NCI-H2196 treated with DMSO at 0.1 percent for 48 hours (cell line): ENCODE measurements at regions not wholly inside any gene's neighbourhood (a gene's known extent, or its start where the extent isn't known, plus 50 kb on each side); places are given as distances from the start of the nearest gene placed in this dataset.

Experiments
- DNase-seq: peaks from one replicate; lab custom pipeline; 2025; ENCODE audit not compliant: unreplicated experiment; lab: John Stamatoyannopoulos, UW

DNA sequence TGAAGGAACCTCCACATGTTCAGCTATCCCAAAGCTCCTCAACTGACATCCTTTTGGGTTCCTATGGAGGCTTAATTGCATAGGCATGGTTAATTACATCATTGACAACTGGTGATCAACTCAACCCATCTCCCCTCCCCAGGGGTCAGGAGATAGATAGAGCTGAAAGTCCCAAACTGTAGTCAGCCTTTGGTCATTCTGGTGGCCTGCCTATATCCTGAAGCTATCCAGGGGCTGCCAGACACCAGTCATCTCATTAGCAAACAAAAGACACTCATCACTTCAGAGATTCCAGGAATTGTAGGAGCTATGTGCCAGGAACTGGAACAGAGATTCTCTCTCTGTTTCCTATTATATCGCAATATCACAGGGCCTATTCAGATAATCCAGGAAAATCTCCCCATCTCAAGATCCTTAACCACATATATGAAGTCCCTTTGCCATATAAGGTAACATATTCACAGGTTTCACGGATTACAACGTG is 646.5 kb upstream of the GRAMD2B start:
- DNase-seq, result no peak

DNA sequence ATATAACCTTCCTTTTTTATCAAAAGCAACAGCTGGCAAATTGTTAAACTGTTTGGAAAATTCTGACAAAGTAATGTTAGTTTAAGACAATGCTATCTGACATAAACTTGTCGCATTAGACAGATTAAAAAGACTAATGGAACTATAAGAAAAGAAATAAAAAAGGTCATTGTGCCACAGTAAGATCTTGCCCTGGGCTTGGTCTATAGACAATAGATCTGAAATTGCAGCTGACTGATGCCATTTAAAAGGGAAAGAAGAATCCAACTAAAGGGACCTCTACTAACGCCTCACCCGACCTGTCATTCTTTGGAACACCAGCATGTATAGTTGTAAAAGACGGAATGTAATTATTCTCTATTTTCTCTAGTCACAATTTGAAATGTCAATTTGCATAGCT is 644.4 kb upstream of the GRAMD2B start:
- no peak for DNase-seq

DNA sequence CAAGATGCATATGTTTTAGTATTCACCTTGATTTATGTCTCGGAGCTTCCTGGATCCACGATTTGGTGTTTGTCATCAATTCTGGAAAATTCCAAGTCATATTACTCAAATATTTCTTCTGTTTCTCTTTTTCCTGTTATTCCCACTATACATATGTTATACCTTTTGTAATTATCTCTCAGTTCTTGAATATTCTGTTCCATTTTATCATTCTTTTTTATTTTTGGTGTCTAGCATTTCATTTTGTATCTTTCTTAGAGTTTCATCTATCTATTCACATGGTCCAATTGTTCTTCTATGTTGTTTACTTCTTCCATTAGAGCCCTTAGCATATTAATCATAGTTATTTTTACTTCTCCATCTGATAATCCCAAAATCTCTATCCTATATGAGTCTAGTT is 637.8 kb upstream of the GRAMD2B start:
- no peak for DNase-seq

DNA sequence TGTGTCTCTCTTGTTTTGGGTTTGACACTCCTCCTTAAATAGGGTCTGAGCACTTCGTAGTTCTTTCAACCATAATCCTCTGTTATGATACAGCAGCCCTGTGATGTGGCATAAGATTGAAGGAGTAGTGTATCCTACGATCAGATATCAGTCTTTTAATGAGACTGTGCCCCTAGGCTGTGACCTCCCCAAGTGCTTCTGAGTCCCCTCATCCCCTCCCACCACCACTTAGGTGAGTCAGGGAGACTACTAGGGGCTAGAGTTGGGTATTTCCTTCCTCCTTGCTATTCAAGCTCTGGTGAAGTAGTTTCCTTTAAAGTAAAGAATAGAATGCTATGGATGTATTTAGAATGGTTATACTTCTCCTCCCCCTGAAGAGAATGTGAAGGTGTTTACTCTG is 637.2 kb upstream of the GRAMD2B start:
- DNase-seq, result no peak

DNA sequence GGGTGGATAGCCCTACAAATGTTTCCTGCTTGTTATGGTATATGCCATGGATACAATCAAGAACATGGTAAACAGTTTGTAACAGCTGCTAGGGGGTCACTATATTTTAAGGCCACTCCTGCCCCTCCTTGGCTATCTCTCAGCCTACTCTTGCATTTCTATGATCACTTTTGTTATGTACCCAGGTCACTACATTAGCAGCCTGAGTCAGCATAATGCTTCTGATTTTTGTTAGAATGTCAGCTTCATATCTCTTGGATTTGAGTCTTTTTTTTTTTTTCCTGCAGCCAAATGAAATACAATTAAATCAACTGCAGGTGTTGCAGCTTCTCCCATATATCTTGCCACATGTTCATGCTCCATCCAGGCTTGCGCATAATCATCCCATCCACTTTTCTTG is 629.7 kb upstream of the GRAMD2B start:
- no peak for DNase-seq

DNA sequence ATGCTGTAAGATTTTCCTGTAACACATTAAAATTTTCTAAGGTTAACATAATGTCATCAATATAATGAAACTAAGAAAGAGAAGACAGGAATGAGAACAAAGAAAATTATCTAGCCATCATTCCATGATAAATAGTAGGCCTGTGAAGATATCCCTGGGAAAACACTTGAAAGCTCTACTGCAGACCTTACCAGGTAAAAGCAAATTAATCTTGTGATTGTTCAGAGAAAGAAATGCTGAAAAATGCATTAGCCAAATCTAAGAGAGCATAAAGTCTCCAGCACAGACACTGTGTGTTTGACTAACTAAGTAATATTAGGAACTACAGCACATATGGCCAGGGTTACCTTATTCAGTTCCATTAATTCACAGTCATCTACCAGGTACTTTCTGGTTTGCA is 628.3 kb upstream of the GRAMD2B start:
- DNase-seq, result no peak

DNA sequence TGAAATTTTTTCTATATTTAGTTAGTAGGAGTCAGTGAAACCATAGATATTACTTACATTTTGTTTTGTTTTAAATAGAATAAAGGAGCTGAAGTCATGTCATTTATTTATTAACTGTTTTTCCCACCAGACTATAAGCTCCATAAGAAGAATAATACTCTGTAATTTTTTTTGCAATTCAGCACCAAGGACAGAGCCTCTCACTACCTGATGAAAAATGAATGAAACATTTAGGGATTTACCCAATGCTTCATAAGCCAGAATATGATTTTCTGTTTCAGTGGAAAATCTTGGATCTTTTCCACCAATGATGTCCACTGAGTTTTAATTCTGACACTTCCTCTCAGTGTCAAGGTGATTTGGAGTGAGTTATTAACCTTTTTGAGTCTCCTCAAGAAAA is 624.9 kb upstream of the GRAMD2B start:
- no peak for DNase-seq

DNA sequence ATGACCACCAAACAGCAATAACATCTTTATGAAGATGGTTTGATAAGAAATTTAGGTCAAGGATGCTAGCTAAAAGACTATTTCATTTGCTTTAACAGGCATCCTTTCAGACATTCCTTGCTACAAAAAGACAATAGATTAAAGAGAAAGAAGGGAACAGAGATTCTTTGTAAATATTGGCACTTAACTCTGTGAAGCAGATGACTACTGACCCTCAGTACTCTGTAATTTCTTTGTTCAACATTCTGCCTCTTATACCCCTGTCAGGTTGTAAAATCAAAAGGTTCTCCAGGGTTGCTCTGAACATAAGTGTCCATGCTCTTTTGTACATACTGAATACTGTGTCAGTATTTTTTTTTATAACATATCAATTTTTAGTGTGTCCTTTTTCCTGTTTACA is 610.6 kb upstream of the GRAMD2B start:
- DNase-seq, result no peak

DNA sequence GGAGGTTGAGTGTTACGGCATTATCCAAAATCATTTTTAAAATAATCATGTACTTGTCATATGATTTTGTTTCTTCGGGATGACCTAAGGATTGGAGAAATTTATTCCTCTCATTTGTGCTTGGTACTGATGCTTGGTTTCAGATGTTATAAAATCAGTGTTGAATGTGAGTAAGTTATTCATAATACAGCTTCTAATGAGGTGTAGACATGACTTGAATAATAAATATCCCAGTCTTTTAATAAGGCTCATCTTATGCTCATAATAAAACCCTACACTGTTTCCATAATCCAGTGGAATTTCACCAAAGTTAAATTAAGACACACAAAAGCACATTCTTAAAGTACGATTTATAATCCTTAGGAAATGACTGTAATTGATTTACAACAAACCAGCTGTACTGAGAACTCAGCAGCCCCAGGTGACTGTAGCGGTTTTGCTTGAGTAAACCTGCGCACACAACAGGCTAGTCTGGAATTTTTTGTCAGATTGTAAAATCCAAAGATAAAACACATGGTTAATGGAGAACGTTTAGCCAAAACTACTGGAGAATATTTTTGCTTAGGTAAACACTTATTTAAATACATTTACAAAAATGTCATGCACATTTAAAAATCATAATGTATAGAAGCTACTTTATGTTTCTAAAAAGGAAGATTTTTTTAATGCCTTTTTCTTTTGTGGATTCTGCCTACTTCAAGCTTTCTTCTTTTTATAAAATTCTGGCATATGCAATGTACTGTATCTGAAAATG is 609.8 kb upstream of the GRAMD2B start:
- DNase-seq, result no peak

DNA sequence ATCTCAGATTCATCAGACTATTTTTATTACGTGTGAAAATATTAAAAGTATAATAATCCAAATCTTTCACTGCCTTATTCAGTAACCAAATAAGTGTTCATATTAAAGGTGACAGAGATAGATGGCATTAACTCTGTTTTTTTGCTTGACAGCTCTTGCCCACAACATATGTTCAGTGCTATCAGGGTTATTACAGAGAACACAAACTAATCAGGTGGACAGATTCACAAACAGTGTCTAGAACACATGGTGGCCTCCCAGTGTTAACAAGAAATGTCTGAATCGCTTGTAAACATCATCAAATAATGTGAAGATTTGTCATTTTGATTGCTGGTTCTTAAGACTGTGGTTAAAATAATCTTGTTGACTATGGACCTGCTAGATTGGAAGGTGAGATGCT is 609.1 kb upstream of the GRAMD2B start:
- DNase-seq, result no peak

DNA sequence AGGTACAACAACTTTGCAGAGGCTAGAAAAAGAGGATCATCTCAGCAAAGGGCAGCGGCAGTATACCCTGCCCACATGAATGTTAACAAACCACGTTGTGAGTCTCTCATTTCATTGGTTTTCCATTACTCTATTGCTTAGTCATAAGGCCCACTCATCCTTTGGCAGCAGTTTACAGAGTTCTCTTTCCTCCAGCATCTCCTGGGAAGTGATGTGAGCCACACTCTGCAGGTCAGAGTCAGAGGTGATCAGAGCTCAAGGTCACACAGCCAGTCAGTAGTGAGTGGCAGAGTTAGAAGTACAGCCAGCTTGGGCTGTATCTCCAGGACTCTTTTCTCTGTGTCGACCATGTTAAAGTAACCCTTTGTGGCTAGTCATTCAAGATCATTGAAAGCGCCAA is 599.6 kb upstream of the GRAMD2B start:
- no peak for DNase-seq

DNA sequence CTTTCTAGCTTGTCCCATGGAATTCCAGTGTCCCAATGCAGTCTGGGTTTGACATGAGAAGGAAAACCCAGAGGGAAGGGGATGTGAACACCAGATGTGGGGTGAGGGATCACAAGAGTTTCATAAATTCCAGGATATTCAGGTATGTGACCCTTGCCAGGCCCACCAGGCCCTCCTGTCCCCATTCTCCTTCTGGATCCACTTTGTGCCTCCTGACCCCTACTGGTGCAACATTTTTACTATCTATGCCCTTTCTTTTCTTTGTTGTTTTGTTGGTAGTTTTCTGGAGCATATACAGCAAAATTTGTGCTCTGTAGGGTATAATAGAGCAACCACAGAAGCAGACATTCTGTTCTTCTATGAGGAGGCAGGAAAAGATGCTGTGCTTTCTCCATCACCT is 597.0 kb upstream of the GRAMD2B start:
- DNase-seq, result no peak

DNA sequence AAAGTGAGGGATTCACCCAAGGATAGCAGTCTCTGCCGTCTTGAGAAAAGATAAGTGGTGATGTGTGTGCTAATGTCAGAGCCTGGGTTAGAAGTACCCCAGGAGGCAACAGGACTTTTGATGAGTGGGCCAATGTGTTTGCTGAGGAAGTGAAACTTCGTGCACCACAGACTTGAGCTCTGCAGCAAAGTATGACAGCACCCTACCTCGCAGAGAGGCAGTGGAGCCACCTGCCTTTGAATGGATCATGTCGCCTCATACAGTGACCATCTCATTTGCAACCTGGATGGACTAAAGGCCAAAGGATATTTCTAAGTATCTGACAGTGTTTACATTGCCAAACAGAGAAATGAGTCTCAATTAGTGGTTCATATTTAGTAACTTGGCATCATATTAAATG is 593.9 kb upstream of the GRAMD2B start:
- no peak for DNase-seq

DNA sequence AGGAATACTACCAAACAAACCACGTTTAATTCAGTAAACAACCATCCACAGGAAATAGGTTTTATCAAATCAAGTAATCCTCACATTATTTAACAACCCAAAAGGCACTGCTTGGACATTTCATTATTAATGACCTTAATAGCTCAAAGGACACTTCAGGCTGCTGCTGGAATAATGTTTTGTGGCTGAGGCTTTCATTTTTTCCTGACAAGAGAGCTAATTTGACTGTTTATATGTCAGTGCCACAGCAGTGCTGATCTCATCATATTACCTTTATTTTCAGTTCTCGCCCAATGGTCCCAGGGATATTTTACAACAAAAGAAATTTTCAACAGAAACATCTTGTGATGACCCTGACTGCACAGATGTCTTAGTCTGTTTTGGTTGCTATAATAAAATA is 589.8 kb upstream of the GRAMD2B start:
- DNase-seq, result no peak

DNA sequence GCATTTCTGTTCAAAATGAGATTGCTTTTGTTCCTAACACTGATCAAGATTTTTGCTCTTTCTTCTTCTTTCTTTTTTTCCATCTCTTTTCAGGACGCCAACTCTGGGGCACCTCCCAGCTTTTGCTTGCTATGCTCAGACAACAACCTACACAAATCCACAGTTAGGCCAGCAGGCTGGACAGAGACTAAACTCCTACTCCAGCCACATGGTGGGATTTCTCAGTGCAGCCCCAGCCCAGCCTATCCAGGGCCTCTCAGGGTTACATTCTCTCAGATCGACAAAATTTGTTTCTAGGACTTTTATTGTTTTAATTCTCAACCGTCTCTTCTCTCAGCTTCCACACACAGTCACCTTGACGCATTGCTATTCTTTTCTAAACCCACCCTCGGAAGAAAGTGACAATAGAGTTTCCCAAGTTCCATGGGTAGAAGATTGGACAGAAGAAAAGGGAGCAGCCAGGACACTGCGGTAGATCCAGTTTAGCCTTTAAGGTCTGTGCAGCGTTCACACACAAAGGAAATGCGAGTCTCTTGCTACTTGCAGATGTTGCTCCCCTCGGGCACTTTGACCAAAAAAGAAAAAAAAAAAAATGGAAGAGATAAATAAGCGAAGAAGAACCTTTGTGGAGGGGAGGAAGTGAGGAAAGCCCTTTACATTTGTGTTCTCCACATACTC is 588.6 kb upstream of the GRAMD2B start:
- DNase-seq, result no peak

DNA sequence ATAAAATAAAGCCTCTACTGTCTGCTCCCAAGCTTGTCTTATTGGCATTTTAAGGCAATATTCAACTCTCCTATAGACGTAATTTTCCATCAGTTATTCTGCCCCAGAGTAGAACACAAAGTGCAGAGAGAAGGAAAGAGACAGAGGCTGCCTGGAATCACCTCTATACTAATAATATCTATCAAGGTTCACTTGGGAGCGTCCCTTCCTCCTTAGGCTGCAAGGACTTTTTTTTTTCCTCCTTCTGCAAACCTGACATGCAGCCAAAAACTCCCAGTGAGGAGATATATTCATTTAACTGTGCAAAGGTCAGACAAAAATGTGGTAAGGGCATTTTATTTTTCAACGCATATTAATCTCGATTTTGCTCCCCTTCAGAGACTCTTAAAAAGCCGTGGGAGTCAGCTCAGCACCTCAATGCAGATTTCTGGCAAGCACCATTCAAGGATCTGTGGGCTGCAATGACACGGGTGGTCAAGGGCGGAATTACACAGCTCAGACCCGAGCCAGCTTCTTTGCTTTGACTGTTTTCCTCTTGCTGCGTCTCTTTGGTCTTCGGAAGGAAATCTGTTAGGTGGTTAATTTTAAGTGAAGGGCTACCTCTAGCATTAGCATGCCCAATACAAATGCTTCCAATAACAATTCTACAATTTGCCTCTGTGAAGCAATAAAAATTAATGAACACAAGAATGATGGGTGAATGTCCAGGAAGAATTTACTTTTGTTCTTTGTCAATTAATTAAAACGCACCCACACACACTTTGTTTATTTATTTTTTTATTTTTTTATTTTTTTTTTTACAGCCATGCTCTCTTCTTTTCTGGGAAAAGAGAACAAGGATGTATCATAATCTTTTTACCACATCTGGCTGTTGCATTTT is 587.7 kb upstream of the GRAMD2B start:
- no peak for DNase-seq

DNA sequence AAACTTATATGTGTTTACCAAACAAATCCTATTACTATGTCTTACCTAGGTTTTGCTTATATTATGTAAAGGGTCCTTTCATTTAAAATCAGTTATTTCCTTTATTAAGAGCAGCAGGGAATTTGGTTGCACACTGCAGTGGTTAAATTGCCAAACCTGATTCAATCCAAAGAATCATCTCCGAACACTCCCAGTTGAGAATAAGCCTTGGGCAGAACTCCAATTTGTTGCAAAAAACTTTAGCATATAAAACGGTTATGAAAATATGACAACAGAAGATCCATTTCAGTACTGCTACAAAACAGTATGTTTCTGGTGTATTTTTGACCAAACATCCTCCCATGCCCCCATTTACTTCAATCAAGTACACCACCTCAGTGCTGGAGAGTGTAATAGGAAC is 587.0 kb upstream of the GRAMD2B start:
- no peak for DNase-seq

DNA sequence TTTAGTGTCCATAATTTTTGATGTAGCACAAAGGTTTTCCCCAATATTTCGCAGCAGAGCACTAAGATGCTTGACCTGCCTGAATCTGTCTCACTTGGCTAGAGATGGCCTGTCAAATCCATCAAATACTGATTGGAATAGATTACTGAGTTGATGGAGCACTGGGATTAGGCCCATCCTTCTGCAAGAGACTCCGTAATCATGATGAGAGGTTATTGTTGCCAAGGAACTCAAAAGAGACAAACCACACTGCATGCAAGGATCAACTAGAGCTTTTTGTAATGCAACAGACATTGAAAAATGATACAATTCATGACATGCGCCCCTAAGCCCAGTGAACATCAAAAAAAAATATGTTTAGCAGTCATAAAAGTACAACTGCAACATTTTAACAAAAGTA is 585.3 kb upstream of the GRAMD2B start:
- no peak for DNase-seq

DNA sequence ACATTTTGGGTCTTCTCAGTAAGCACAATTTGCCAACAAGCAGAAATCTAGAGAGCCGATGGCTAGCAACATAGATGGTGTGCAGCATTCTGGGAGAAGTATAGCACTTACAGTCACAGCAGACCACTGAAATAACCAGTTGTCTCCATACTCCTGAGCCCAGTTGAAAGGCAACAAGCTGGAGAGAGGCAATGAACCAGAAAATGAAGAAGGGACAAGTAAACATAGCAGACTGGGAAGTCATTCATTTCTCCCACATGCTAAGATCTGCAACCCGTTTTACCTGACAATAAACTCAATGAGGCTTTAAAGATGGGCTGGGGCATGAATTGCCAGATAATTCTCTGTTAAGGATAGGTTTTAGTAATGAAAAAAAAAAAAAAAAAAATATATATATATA is 575.6 kb upstream of the GRAMD2B start:
- no peak for DNase-seq

DNA sequence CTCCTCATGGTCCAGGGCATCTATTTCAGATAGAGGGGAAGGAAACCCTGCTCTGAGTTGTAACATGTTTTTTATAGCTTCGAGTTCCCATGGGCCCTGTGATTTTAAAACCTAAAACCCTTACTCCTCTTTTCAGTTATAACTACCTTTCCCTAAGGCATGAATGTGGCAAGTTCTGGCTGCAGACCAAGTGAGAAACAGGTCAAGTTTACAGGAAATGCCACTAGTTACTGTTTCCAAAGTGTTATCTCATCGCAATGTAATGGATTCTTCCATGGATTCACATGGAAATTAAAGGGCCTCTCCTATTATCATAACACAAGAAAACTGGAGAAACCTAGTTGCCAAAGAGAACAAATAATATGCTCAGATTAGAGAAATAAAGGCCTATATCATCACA is 574.5 kb upstream of the GRAMD2B start:
- no peak for DNase-seq

DNA sequence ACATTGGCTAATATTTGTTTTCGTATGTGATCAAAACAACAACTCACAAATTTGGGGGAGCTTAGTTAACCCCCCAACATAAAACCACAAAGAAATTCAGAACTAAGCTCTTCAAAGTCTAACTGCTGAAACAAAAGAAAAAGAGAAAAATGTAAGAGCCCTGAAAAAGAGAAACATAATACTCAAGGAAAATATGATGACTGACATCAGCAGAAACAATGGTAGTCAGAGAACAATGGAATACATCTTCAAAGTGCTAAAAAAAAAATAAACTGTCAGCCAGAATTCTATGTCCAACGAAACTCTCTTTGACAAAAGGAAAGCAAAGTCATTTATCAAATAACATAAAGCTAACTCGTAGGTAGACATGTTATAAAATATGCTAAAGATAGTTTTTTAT is 566.3 kb upstream of the GRAMD2B start:
- peak; percentile 7 for DNase-seq

DNA sequence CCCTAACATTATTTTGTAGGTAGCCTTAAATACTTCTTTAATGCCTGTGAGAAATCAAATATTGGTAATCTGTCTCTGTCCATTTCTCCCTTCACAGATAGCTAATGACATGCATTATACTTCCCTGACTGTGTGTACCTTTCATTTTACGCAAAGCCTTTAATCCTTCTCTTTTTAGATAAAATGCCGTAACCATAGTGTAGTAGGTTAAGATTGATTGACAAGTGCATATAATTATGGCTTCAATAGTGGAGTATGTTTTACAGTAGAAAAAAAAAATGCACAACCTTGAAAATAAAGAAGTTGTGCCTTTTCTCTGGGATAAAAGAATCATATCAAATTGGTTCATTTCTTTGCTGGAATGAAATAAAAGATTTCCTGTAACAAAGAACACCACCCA is 559.6 kb upstream of the GRAMD2B start:
- no peak for DNase-seq
